ENCODE measurements at regions not wholly inside any gene's neighbourhood (a gene's known extent, or its start where the extent isn't known, plus 50 kb on each side); places are given as distances from the start of the nearest gene placed in this dataset.

GRCh38 chr13:62130062-62130970, 714.7 kb upstream of the PCDH20 start:
- TF ChIP-seq GATA2 (IDR thresholded peaks at IDR 0.05; ENCODE audit: low read depth, low read length) (no peak), GATA3 (IDR thresholded peaks at IDR 0.05; ENCODE audit: low read depth, low read length) (no peak)
